ENCODE measurements at regions not wholly inside any gene's neighbourhood (a gene's known extent, or its start where the extent isn't known, plus 50 kb on each side); places are given as distances from the start of the nearest gene placed in this dataset.
"Not testable (repeated sequence)": the region's sequence is repeated elsewhere in the genome, so short reads cannot be mapped to it uniquely, and the experiment has no call there.

DNA sequence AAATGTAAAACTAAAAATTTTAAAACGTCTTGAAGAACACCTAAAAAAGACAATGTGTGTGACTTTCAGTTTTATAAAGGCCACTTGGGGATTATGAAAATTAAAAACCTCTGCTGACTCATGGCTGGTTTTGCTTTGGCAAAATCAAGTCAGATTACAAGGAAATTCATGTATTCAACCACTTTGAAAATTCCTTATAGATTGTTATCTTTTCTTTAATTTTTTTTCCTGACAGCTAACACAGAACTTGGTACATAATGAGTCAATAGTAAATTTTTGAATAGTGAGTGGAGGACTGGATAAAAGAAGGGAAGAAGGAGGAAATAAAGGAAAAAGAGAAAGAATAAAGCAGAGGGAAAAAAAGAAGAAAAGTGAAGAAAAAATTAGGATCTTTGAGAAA, 1774.7 kb upstream of the ACO1 start:
- no peak for TF ChIP-seq ZFX (IDR thresholded peaks at IDR 0.05)
- no peak for TF ChIP-seq CTCF (conservative IDR thresholded peaks at IDR 0.05)
- no peak overlapping the region for H3K27ac ChIP-seq

- H3K27ac ChIP-seq: not testable (repeated sequence)
Observed at GRCh38 chr9:30616782-30617181, 1767.7 kb upstream of the ACO1 start.

DNA sequence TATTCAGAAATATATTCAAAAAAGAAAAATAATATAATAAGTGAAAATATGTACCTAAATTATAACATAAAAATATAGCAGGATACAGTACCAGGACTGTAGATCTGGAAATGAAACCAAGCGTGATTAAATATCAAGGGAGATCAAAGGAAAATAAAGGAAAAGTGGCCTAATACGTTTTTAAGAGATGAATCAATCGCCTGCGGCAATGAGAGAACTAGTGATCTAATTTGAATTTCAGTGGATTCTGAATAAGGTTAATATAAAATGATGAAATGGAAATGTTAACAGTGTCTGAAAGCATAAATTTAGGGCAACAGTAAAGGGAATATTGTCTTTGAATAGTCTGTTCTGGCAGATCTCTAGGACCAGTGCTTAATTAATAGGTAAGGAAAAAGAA, 1761.9 kb upstream of the ACO1 start:
- no peak for TF ChIP-seq CTCF (conservative IDR thresholded peaks at IDR 0.05)
- no peak for TF ChIP-seq ZFX (IDR thresholded peaks at IDR 0.05)
- H3K27ac ChIP-seq: no peak overlapping the region

DNA sequence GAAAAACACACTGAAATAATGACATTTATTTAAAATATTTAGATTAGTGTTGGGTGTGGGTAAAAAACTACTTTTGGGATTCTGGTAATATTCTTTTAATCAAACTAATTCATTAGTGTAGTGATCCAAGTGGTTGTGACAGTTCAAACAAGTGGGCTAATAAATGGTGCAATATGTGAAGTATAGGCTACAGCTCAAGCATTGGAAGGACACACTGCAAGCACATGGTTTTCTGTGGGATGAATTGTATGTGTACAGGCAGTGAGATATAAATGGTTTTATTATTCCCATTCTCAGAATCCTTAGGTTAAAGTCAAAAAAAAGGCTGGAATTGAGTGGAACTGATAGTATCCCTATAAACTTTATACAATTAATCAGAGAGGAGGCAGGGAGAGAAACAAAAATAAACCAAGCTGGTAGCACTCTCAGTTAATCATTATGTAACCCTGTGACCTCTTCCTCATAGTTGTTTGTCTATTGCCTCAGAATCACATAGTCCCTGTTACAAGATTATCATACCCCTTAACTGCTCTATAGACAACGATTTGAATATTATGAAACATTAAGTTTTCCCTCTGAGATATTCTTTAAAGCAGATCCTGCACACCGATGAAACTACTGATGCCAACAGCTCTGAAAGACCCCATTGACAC, 1755.4 kb upstream of the ACO1 start:
- no peak overlapping the region for H3K27ac ChIP-seq
- no peak for TF ChIP-seq CTCF (conservative IDR thresholded peaks at IDR 0.05)
- no peak for TF ChIP-seq ZFX (IDR thresholded peaks at IDR 0.05)

GRCh38 chr9:30630459-30630858, 1754.0 kb upstream of the ACO1 start:
- TF ChIP-seq ZFX (IDR thresholded peaks at IDR 0.05) (no peak), CTCF (conservative IDR thresholded peaks at IDR 0.05) (no peak)

GRCh38 chr9:30646639-30647038, 1737.8 kb upstream of the ACO1 start:
- H3K27ac ChIP-seq: not testable (repeated sequence)

More at GRCh38 chr9:30630459-30630858, 1754.0 kb upstream of the ACO1 start:
- no peak overlapping the region for H3K27ac ChIP-seq

DNA sequence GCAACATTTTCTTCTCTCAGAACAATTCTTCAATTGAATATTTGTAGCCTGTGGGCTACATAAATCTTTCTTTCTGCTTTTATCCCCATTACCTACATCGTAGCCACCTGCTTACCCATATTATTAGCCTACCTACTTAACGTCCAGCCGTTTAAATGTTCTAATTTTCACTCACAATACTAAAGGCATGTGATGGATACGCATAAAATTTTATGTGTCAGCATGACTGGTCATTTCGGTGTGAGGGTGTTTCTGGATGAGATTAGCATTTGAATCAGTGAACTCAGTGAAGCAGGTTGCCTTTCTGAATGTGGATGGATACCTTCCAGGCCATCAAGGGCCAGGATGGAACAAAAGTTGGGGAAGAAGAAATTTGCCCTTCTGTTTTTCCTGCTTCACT, 1722.5 kb upstream of the ACO1 start:
- no peak overlapping the region for H3K27ac ChIP-seq
- TF ChIP-seq ZFX (IDR thresholded peaks at IDR 0.05): no peak
- no peak for TF ChIP-seq CTCF (conservative IDR thresholded peaks at IDR 0.05)

- TF ChIP-seq ZFX (IDR thresholded peaks at IDR 0.05): no peak
- no peak for TF ChIP-seq CTCF (conservative IDR thresholded peaks at IDR 0.05)
Observed at GRCh38 chr9:30670805-30671562, 1713.5 kb upstream of the ACO1 start.

More at GRCh38 chr9:30670805-30671562, 1713.5 kb upstream of the ACO1 start:
- no peak overlapping the region for H3K27ac ChIP-seq

Measured in C4-2B (cell line).